Gastrocnemius medialis (tissue), 4 donors: ENCODE measurements at regions not wholly inside any gene's neighbourhood (a gene's known extent, or its start where the extent isn't known, plus 50 kb on each side); places are given as distances from the start of the nearest gene placed in this dataset.
"Not testable (repeated sequence)": the region's sequence is repeated elsewhere in the genome, so short reads cannot be mapped to it uniquely, and the experiment has no call there.

ENCODE experiments used
- CTCF ChIP-seq, 5 experiments: fragments of 450-650 bp in 3 of 5; fragments of 200-600 bp in 2 of 5; sonication (generic) in 2 of 5; IDR thresholded peaks in 4 of 5; conservative IDR thresholded peaks in 1 of 5; 1 replicate in 4 of 5; 2 replicates in 1 of 5; pipeline ENCODE4 v1.5.1; 2016 to 2019; ENCODE audit warnings: antibody characterized with exemption in 5 of 5, mild to moderate bottlenecking in 3 of 5, moderate library complexity in 3 of 5
- POLR2A ChIP-seq, 2 donors: fragments of 450-650 bp; IDR thresholded peaks; one replicate each; pipeline ENCODE4 v1.6.1; 2017; ENCODE audit warnings: antibody characterized with exemption in 2 of 2, mild to moderate bottlenecking in 2 of 2, moderate library complexity in 2 of 2

GRCh38 chrY:18085910-18086309, 60.3 kb downstream of the CDY2A start:
- TF ChIP-seq POLR2A (IDR thresholded peaks at IDR 0.05); CTCF (IDR thresholded peaks at IDR 0.05 in 4 of 5, conservative IDR thresholded peaks at IDR 0.05 in 1 of 5): not testable (repeated sequence)
